ENCODE measurements at regions not wholly inside any gene's neighbourhood (a gene's known extent, or its start where the extent isn't known, plus 50 kb on each side); places are given as distances from the start of the nearest gene placed in this dataset.
"Not testable (repeated sequence)": the region's sequence is repeated elsewhere in the genome, so short reads cannot be mapped to it uniquely, and the experiment has no call there.

DNA sequence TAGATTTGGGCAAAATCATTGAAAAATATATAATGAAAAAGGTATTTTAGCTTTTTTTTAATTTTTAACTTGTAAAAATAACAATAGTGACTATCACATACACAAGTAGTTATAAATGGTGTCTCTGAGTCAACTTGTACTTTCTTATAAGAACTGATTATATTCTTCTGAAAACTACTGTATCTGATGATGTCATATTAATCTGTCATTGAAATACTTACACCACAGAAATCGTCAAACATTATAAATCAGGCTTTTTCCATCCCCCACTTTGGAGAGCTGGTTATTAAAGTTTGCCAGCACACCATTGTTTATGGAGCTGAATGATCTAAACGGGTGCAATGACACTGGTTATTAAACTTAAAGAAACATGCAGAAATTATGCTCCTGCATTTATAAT lies 1259.6 kb upstream of the CNTN5 start:
- DNase-seq (ENCODE audit: low spot score), result no peak

DNA sequence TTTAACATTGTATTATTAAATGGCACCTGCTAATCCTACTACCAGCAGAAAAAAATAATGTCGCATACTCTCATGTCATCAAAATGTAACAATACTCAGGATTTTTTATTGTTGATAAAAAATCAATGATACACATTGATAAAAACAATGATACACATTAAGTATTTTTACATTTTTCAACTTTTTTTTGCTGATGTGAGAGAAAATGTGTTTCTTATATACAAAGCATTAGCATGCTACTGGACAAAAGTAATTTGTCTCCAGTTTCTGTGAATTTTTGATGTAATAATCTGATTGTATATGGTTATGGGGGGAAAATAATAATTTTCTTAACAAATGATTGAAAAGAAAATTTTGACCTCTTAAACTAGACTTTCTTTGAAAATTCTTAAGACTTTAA lies 1256.6 kb upstream of the CNTN5 start:
- DNase-seq (ENCODE audit: low spot score), result no peak

DNA sequence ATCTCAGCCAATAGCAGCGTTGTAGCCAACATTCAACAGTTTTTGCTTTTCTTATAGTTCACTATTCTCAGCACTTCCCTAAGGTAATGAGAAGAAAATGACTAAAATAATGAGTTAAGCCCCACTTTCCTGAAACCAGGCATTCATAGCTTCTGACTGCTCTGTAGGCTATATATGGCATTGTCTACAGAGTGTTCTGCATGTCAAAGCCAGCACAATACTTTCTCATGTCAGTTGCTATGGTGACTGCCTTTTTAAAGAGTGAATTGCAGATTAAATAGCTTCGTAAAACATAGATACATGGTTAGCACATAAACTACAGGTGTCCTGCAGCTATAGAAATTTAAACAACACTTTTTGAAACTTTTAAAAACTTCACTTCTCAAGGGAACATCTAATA lies 1256.1 kb upstream of the CNTN5 start:
- DNase-seq (ENCODE audit: low spot score), result no peak

DNA sequence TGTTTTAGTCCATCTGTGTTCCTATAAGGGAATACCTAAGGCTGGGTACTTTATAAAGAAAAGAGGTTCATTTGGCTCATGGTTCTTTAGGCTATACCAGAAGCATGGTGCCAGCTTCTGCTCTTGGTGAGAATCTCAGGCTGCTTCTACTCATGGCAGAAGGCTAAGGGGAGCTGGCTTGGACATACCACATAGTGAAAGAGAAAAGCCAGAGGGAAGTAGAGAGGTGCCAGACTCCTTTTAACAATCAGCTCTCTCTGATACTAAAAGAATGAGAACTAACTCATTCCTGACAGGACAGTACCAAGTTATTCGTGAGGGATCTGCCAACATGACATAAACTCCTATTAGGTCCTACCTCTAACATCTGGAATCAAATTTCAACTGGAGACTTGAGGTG lies 1250.2 kb upstream of the CNTN5 start:
- DNase-seq (ENCODE audit: low spot score), result no peak

DNA sequence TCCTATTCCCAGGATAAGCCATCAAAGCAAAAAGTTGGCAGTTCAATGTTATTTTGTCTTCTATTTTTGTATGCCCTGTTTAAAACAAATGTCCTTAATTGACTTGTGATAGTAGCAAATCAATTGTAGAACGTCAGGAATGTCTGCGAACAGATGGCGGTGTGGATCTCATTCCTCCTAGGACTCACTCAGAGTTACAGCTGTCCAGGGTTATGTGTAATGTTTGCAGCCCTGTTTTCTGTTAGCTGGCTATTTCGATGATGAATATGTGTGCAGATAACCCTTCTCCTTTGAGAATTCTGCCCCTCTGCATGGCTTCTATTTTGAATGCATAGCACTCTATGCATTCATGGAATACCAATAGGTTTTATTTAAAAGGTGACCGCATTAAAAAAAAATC lies 1248.0 kb upstream of the CNTN5 start:
- DNase-seq (ENCODE audit: low spot score), result no peak

DNA sequence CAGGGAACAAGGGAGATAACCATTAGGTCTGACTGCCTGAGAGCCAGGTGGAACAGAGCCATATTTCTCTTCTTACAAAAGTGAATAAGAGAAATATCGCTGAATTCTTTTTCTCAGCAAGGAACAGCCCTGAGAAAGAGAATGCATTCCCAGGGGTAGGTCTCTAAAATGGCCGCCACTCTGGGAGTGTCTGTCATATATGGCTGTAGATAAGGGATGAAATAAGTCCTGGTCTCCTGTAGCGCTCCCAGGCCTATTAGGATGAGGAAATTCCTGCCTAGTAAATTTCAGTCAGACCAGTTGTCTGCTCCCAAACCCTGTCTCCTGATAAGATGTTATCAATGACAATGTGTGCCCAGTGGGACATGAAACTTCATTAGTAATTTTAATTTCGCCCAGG lies 1236.4 kb upstream of the CNTN5 start:
- DNase-seq (ENCODE audit: low spot score), result not testable (repeated sequence)

DNA sequence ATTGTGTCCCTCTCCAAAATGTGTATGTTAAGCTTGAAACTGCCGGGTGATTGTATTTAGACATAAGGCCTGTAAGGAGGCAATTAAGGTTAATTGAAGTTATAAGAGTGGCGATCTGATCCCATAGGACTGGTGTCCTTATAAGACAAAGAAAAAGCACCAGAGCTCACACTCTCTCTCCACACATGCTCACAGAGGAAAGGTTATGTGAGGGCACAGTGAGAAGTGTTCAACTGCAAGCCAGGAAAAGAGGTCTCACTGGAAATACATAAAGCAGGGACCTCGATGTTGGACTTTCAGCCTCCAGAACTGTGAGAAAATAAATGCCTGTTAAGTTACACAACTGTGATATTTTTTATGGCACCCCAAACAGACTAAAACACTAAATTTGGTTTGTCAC lies 1233.8 kb upstream of the CNTN5 start:
- no peak for DNase-seq (ENCODE audit: low spot score)

DNA sequence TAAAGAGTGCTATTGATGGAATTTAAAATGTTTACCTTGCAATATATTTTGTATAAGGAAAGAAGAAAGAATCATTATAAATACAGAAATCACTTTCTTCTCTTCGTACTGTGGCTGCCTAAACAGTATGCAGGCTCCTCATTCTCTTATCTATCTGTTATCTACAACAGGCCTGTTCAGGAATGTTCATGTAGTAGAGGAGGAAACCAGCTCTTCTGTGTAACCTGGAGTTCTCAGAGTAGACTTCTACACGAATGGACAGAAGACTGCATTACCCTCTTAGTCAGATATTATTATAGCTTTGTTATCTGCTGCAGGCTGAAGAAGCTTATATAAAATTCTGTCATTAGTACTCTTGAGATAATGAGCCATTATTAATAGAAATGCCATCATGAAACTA lies 1225.9 kb upstream of the CNTN5 start:
- DNase-seq (ENCODE audit: low spot score), result no peak

DNA sequence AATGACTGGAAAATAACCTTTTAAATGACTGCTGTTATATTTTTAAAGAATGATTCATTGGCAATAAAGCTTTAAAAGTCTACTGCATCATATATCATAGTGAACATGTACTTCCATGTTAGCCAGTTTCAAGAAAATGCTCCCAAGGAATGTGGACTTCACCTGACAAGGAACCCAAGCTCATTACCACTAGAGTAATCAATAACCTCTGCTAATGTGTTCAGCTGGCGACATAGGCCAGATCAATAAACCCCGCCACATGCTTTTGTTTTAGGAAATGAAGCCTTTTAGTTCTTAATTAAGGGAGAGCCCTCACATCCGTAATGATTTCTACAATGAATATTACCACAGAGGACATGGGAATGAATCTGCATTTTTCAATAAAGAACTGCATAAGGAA lies 1219.9 kb upstream of the CNTN5 start:
- no peak for DNase-seq (ENCODE audit: low spot score)

DNA sequence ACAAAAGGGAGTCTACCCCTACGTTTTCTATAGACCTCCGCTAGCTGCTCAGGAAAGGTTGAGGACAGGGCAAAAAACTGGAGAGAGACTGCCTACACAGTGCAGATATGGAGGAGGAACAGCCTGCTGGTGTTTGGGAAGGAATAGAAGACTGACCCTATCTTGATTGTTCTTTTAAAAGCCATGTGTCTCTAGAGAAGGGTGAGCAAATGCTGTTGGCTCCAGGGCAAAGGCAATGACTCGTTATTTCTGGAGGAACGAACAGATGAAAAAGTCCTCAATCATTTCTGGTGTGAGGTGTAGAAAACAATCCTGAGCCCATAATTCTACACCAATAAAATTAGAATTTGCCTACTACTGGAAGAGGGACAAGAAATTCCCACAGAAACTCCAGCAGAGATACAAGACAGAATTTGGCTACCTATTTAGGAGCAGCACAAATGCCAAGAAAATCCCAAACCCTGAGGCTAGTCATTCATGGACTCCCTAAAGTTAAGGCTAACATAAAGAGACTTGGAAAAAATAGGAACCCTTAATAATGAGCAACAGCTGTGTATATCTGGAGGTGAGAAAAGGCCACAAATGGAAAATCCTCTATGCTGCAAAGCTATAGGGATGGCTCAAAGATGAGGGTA lies 1206.3 kb upstream of the CNTN5 start:
- DNase-seq (ENCODE audit: low spot score), result no peak

DNA sequence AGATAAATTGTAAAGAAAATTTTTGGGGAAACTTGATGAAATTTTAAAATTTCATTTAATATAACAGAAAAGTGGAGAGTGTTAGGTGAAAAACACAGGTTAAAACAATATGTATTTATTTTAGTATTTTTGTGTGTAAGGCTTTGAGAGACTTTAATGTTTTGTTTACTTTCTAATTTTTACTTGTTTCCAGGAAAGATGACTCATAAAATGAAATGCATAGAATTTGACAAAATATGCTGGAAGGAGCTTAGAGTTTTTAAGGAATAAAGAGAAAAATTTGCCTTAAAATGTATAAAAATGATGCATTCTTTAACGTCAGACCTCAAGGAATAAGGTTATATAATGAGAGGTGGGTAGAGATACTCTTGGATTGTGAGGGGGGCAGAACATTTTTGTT lies 1205.1 kb upstream of the CNTN5 start:
- DNase-seq (ENCODE audit: low spot score), result no peak

DNA sequence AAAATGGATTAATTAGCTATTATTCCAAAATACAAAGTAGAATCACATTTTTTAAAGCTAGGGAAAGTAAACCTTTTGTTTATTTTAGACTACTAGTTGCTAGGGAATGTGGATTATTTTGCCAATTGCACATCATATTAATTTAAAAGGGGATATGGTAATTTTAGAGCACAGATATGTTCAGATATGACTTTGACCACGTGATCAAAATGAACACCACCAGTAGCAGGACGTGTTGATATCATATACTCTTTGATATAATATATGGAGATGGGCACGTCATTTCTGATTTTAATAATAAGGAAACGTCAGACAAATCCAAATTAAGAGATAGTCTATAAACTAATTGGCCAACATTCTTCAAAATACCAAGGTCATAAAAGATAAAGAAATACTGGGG lies 1188.3 kb upstream of the CNTN5 start:
- DNase-seq (ENCODE audit: low spot score), result no peak

DNA sequence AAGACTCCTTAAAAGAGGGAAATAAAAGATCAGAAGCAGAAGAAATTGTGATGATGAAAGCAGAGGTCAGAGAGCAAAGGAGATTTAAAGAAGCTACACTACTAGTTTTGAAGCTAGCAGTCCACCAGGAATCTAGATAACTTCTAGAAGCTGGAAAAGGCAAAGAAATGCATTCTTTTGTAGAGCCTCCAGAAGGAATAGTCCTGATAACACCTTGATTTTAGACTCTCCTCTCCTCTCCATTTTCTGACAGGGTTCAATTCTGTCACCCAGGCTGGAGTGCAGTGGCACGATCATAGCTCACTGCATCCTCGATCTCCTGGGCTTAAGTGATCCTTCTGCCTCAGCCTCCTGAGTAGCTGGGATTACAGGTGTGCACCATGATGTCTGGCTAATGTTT lies 1187.3 kb upstream of the CNTN5 start:
- no peak for DNase-seq (ENCODE audit: low spot score)

DNA sequence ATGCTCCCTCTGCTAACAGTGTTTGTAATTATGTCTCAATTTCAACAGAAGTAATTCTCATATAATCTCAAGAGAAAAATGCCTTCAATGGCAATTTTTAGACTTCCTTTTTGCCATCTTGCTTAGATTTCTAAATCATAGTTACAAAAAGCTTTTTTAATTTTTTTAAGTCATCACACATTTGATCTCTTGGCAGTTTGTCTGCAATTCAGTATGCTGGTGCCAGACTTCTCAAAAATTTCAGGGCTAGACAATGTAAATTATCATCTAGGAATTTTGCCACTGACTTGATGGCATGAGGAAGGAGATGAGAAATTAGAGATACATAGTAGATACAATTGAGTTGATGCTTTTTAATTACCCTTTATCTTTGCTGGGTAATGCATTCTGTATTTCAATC lies 1176.7 kb upstream of the CNTN5 start:
- DNase-seq (ENCODE audit: low spot score), result no peak

DNA sequence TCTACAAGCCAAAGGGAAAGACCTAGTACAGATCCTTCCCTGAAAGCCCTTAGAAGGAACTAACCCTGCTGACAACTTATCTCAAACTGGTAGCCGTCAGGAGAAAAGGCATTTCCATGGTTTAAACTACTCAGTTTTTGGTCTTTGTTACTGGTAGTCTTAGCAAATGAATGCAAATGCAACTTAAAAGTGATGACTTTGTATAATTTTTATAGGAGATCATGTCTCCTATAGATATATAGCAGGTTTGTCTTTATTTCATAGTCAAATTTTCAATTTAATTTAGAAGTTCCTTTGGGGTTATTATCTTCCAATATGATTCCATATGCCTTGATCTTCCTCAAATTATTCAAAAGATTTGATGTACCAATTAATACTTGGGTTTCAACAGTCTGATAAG lies 1173.0 kb upstream of the CNTN5 start:
- no peak for DNase-seq (ENCODE audit: low spot score)

DNA sequence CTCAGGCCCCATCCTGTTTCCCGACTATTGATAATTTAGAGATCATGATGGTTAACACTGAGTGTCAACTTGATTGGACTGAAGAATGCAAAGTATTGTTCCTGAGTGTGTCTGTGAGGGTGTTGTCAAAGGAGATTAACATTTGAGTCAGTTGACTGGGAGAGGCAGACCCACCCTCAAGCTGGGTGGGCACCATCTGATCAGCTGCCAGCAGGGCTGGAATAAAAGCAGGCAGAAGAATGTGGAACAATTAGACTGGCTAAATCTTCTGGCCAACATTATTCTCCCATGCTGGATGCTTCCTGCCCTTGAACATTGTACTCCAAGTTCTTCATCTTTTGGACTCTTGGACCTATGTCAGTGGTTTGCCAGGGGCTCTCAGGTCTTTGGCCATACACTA lies 1170.0 kb upstream of the CNTN5 start:
- DNase-seq (ENCODE audit: low spot score), result no peak

DNA sequence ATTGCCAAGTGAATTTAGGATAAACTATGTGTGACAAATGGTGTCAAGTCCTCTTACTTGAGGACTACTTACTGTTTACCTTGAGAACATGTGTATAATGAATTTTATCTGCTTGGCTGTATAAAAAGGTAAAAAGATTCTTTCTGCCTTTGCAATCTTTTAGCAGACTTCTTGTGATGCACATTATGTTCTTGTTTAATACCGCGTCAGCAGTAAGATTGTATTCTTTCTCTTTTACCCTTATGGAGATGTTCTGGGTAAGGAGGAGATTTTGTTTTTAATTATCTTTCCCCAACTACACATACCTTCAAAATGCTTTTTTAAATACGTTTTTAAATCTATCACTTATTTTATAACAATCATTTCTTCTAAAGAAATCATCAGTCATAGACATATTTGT lies 1166.4 kb upstream of the CNTN5 start:
- no peak for DNase-seq (ENCODE audit: low spot score)

DNA sequence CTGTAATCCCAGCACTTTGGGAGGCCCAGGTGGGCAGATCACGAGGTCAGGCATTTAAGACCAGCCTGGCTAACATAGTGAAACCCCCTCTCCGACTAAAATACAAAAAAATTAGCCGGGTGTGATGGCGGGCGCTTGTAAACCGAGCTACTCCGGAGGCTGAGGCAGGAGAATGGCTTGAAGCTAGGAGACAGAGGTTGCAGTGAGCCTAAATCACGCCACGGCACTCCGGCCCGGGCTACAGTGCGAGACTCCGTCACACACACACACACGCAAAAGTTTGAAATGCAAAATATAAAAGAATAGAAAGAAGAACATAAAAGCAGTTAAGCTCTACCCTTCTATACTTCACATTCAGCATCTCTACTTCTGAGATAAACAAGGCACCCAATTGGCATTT lies 1165.9 kb upstream of the CNTN5 start:
- no peak for DNase-seq (ENCODE audit: low spot score)

DNA sequence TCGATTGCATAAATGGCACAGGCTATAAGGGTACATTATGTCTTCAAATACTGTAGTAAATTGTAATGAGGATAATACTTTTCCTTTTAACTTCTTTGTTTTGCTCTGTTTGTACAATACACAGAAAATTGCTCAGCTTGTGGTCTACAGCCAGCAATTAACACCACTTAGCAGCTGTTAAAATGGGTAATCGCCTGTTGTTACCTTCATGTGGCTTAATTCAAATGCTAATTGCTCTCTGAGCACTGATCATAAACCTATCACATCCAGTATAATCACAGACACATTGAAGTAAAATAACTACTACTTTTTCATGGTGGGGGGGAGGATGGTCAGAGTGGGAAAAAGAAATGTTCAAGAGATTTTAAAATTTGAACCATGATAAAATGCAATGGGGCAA lies 1164.1 kb upstream of the CNTN5 start:
- DNase-seq (ENCODE audit: low spot score), result no peak

DNA sequence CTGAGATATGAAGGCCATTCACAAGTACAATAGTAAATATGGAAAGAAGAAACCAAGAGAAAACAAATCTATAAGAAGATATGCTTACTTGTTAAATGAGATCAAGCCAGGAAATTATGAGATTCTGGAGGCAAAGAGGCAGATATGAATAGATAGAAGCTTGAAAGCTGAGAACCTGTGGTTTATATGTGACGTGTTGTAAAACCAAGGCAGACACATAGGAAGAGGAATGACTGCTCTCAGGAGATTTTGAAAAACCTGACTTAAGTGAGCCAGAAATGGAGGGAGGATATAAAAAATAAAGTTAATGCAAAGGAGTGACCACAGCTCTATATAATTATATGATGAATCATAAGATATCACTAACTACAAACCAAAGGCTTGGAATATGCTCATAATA lies 1160.5 kb upstream of the CNTN5 start:
- DNase-seq (ENCODE audit: low spot score), result no peak

DNA sequence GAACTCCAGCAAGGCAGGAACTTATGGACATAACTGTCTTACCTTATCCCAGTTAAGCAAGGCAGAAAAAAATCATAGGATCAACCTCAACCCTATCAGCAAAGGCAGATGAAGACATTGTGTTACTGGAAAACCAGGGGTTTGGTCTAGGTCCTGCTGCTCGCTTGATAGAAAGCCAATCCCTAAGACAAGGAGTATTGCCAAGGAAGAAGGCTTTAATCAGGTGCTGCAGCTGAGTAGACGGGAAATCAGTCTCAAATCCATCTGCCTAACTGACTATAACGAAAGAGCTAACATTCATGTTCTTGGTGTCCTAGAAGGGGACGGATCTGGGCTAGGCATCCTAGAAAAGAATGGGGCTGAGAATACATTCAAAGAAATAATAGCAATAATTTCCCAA lies 1158.7 kb upstream of the CNTN5 start:
- DNase-seq (ENCODE audit: low spot score), result no peak

DNA sequence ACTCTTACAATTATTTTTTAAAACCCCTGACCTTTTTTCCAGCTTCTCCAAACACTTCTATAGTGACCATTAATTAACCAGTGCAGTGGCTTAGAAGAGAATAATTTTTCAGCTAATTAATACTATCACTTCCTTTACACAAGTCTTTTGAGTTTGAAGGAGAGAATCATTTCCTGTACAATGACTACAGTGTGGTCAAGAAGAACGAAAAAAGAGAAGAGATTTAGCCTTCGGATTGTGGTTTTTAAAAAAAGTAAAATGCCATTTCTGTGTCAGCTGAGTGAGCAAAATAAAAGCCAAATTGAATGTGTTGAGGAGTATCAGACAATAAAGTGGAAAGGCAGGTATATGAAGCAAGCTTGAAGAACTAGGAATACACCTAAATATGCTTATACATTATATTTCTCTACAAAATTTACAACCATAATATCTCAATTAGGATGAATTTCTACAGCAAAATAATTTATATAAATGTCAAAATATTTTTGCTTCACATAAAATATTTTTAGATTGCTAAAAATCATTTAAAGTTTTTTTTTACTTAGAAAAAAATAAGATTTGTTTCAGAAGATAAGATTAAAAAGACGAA lies 1155.2 kb upstream of the CNTN5 start:
- no peak for DNase-seq (ENCODE audit: low spot score)

DNA sequence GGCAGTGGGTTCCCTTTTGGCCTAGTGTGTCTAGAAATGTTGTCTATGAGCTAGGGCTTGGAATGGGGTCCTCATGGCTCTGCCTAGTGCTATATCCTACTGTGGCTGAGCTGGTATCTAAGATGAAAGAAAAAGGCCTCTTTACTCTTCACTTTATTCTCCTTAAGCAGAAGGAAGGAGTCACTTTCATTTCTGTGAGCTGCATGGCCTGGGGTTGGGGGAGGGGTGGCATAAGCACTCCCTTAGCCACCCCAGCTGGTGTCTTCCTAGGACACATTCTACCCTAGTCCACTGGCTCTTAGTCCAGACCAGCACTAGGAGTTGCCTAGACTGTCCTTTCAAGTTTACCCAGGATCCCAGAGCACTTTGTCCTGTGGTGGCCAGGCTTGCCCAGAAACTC lies 1148.9 kb upstream of the CNTN5 start:
- DNase-seq (ENCODE audit: low spot score), result no peak

DNA sequence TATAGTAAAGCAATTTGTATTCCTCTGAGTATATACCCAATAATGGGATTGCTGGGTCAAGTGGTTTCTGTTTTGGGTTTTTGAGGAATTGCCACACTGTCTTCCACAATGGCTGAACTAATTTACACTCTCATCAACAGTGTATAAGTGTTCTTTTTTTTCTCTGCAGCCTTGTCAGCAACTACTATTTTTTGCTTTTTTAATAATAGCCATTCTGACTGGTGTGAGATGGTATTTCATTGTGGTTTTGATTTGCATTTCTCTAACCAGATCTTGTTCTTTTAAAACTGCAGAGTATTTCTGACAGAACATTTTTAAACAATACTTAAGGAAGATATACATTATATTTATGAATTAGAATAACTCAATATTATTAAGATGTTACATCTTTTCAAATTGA lies 1140.5 kb upstream of the CNTN5 start:
- no peak for DNase-seq (ENCODE audit: low spot score)

DNA sequence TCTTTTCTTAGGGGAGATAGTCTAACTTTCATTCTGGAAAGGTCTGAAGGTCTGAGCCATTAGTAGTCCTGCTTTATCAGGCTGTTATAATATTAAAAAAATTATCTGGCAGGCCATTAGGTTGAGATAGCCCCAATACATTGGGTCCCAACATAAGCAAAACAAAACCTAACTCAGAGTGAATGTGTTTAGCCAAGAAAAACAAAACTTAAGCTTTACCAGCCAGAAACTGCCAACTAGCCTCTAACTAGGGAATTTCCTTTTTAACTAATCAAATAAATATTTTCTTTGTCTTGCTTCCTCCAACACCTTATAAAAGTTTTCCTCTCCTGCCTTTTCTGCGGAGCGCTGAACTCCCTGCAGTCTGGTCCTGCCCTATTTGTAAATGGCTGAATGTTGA lies 1137.7 kb upstream of the CNTN5 start:
- DNase-seq (ENCODE audit: low spot score), result no peak

All from hematopoietic multipotent progenitor cell treated with erythropoietin and hydrocortisone succinate and interleukin-3 and kit ligand, for 15 days (in vitro differentiated cells).